Retinal pigment epithelial cell (primary cell): ENCODE measurements at regions not wholly inside any gene's neighbourhood (a gene's known extent, or its start where the extent isn't known, plus 50 kb on each side); places are given as distances from the start of the nearest gene placed in this dataset.

ENCODE experiments used
- DNase-seq: peaks from one replicate; pipeline ENCODE4 v3.0.0-alpha.2; 2010; ENCODE audit warnings: low read depth
- H3K4me3 ChIP-seq: 2 replicates; pipeline ENCODE4 v1.5.1; 2011; ENCODE audit warnings: mild to moderate bottlenecking, low read length, control low read depth, moderate library complexity
- CTCF ChIP-seq: conservative IDR thresholded peaks from 2 replicates; pipeline ENCODE4 v1.5.1; 2011; ENCODE audit warnings: low read depth, low read length, control low read depth, inconsistent platforms

- no peak for DNase-seq
- TF ChIP-seq CTCF = no peak
These were observed 280.2 kb upstream of the FOXQ1 start for GRCh38 chr6:1031720-1032119.

GRCh38 chr6:1029141-1029540, 282.8 kb upstream of the FOXQ1 start:
- no peak overlapping the region for H3K4me3 ChIP-seq
- no peak for DNase-seq
- no peak for TF ChIP-seq CTCF

More at GRCh38 chr6:1031720-1032119, 280.2 kb upstream of the FOXQ1 start:
- no peak overlapping the region for H3K4me3 ChIP-seq

GRCh38 chr6:1028723-1029122, 283.2 kb upstream of the FOXQ1 start:
- no peak for TF ChIP-seq CTCF
- no peak for DNase-seq
- H3K4me3 ChIP-seq = no peak overlapping the region

GRCh38 chr6:1027795-1028569, 283.9 kb upstream of the FOXQ1 start:
- no peak overlapping the region for H3K4me3 ChIP-seq
- no peak for DNase-seq
- TF ChIP-seq CTCF = no peak

GRCh38 chr6:1027109-1027794, 284.6 kb upstream of the FOXQ1 start:
- DNase-seq = no peak
- H3K4me3 ChIP-seq = no peak overlapping the region
- no peak for TF ChIP-seq CTCF

- no peak for TF ChIP-seq CTCF
These were observed 286.1 kb upstream of the FOXQ1 start for GRCh38 chr6:1025821-1026220.

GRCh38 chr6:1024587-1024986, 287.3 kb upstream of the FOXQ1 start:
- no peak for TF ChIP-seq CTCF
- no peak for DNase-seq
- H3K4me3 ChIP-seq = no peak overlapping the region

More at GRCh38 chr6:1025821-1026220, 286.1 kb upstream of the FOXQ1 start:
- H3K4me3 ChIP-seq = no peak overlapping the region
- DNase-seq = no peak
